ENCODE measurements at regions not wholly inside any gene's neighbourhood (a gene's known extent, or its start where the extent isn't known, plus 50 kb on each side); places are given as distances from the start of the nearest gene placed in this dataset.

- DNase-seq (ENCODE audit: low spot score): no peak
Measured at GRCh38 chr5:101932599-101932998, 363.5 kb downstream of the SLCO4C1 start.

- DNase-seq (ENCODE audit: low spot score): no peak
Measured at GRCh38 chr5:101929628-101930027, 366.5 kb downstream of the SLCO4C1 start.

- DNase-seq (ENCODE audit: low spot score): no peak
Measured at GRCh38 chr5:101917166-101917565, 378.9 kb downstream of the SLCO4C1 start.

- DNase-seq (ENCODE audit: low spot score): no peak
Measured at GRCh38 chr5:101915554-101915953, 380.5 kb downstream of the SLCO4C1 start.

GRCh38 chr5:101904736-101905135 lies 391.3 kb downstream of the SLCO4C1 start:
- DNase-seq (ENCODE audit: low spot score): no peak

GRCh38 chr5:101897914-101898313 lies 398.2 kb downstream of the SLCO4C1 start:
- no peak for DNase-seq (ENCODE audit: low spot score)

GRCh38 chr5:101894985-101895384 lies 401.1 kb downstream of the SLCO4C1 start:
- DNase-seq (ENCODE audit: low spot score): no peak

GRCh38 chr5:101878190-101878589 lies 417.9 kb downstream of the SLCO4C1 start:
- no peak for DNase-seq (ENCODE audit: low spot score)

GRCh38 chr5:101877451-101877850 lies 418.6 kb downstream of the SLCO4C1 start:
- DNase-seq (ENCODE audit: low spot score): no peak

GRCh38 chr5:101866473-101866872 lies 429.6 kb downstream of the SLCO4C1 start:
- DNase-seq (ENCODE audit: low spot score): no peak

- no peak for DNase-seq (ENCODE audit: low spot score)
Measured at GRCh38 chr5:101860563-101860962, 435.5 kb downstream of the SLCO4C1 start.

- no peak for DNase-seq (ENCODE audit: low spot score)
Measured at GRCh38 chr5:101860145-101860544, 435.9 kb downstream of the SLCO4C1 start.

GRCh38 chr5:101846496-101846895 lies 449.6 kb downstream of the SLCO4C1 start:
- DNase-seq (ENCODE audit: low spot score): no peak

GRCh38 chr5:101843055-101843454 lies 453.0 kb downstream of the SLCO4C1 start:
- DNase-seq (ENCODE audit: low spot score): no peak

- no peak for DNase-seq (ENCODE audit: low spot score)
Measured at GRCh38 chr5:101838435-101838834, 457.6 kb downstream of the SLCO4C1 start.

- DNase-seq (ENCODE audit: low spot score): no peak
Measured at GRCh38 chr5:101829255-101829654, 466.8 kb downstream of the SLCO4C1 start.

- DNase-seq (ENCODE audit: low spot score): no peak
Measured at GRCh38 chr5:101811466-101811865, 484.6 kb downstream of the SLCO4C1 start.

- no peak for DNase-seq (ENCODE audit: low spot score)
Measured at GRCh38 chr5:101806410-101806809, 489.7 kb downstream of the SLCO4C1 start.

GRCh38 chr5:101796427-101796826 lies 499.7 kb downstream of the SLCO4C1 start:
- no peak for DNase-seq (ENCODE audit: low spot score)

- DNase-seq (ENCODE audit: low spot score): no peak
Measured at GRCh38 chr5:101788797-101789196, 507.3 kb downstream of the SLCO4C1 start.

- no peak for DNase-seq (ENCODE audit: low spot score)
Measured at GRCh38 chr5:101785090-101785489, 511.0 kb downstream of the SLCO4C1 start.

- DNase-seq (ENCODE audit: low spot score): no peak
Measured at GRCh38 chr5:101783241-101784013, 512.7 kb downstream of the SLCO4C1 start.

- DNase-seq (ENCODE audit: low spot score): no peak
Measured at GRCh38 chr5:101782352-101783103, 513.6 kb downstream of the SLCO4C1 start.

Data from CD4-positive, alpha-beta T cell treated with Interleukin-2 at 100 ng/mL for 4 hours (primary cell).